HepG2 (cell line): ENCODE measurements at regions not wholly inside any gene's neighbourhood (a gene's known extent, or its start where the extent isn't known, plus 50 kb on each side); places are given as distances from the start of the nearest gene placed in this dataset.

Experiments used
- AKNA ChIP-seq: sonication (generic); formaldehyde crosslinking; IDR thresholded peaks from 2 replicates; pipeline ENCODE4 v1.4.0; 2020; ENCODE audit warnings: missing genetic modification reagents, borderline replicate concordance
- ARID2 ChIP-seq: sonication (generic); formaldehyde crosslinking; IDR thresholded peaks from 2 replicates; pipeline ENCODE4 v1.8.1; 2022; ENCODE audit warnings: mild to moderate bottlenecking, missing genetic modification reagents, borderline replicate concordance
- CCAR2 ChIP-seq: fragments of 200-400 bp; formaldehyde crosslinking; optimal IDR thresholded peaks from 2 replicates; pipeline ENCODE3; 2018; ENCODE audit warnings: low read depth, mild to moderate bottlenecking, low read length, moderate library complexity
- E2F2 ChIP-seq: sonication (generic); formaldehyde crosslinking; IDR thresholded peaks from 2 replicates; pipeline ENCODE4 v1.4.0; 2020; ENCODE audit warnings: missing genetic modification reagents, borderline replicate concordance
- FOXK2 ChIP-seq: fragments of 450-650 bp; IDR thresholded peaks from 2 replicates; pipeline ENCODE4 v1.6.1; 2016
- GFI1 ChIP-seq: sonication (generic); formaldehyde crosslinking; IDR thresholded peaks from 2 replicates; pipeline ENCODE4 v1.5.0; 2020; ENCODE audit warnings: missing genetic modification reagents, mild to moderate bottlenecking, borderline replicate concordance
- HMGA1 ChIP-seq: sonication (generic); formaldehyde crosslinking; conservative IDR thresholded peaks from 2 replicates; pipeline ENCODE4 v1.4.0; 2020; ENCODE audit warnings: missing genetic modification reagents
- NKX3-1 ChIP-seq: sonication (generic); formaldehyde crosslinking; IDR thresholded peaks from 2 replicates; pipeline ENCODE4 v1.5.0; 2020; ENCODE audit warnings: missing genetic modification reagents
- PHF8 ChIP-seq: sonication (generic); formaldehyde crosslinking; IDR thresholded peaks from 2 replicates; pipeline ENCODE4 v1.5.0; 2020; ENCODE audit warnings: missing genetic modification reagents
- RBM39 ChIP-seq: fragments of 200-400 bp; formaldehyde crosslinking; IDR thresholded peaks from one replicate; pipeline ENCODE4 v1.6.1; 2018; ENCODE audit warnings: antibody characterized with exemption, mild to moderate bottlenecking, low read depth, low read length; ENCODE audit not compliant: poor library complexity, severe bottlenecking
- REPIN1 ChIP-seq: sonication (generic); formaldehyde crosslinking; IDR thresholded peaks from 2 replicates; pipeline ENCODE4 v1.8.0; 2022; ENCODE audit warnings: missing genetic modification reagents, low read depth, mild to moderate bottlenecking, borderline replicate concordance
- SETDB1 ChIP-seq: sonication (generic); formaldehyde crosslinking; IDR thresholded peaks from 2 replicates; pipeline ENCODE4 v1.5.1; 2020; ENCODE audit warnings: missing genetic modification reagents, mild to moderate bottlenecking, borderline replicate concordance
- ZBTB8A ChIP-seq: sonication (generic); formaldehyde crosslinking; IDR thresholded peaks from 2 replicates; pipeline ENCODE4 v1.4.0; 2020; ENCODE audit warnings: mild to moderate bottlenecking, low read depth, missing genetic modification reagents, borderline replicate concordance
- ZFP82 ChIP-seq: sonication (generic); formaldehyde crosslinking; IDR thresholded peaks from 2 replicates; pipeline ENCODE4 v1.5.1; 2020; ENCODE audit warnings: mild to moderate bottlenecking, missing genetic modification reagents, borderline replicate concordance
- ZNF160 ChIP-seq: sonication (generic); formaldehyde crosslinking; IDR thresholded peaks from 2 replicates; pipeline ENCODE4 v1.8.0; 2022; ENCODE audit warnings: mild to moderate bottlenecking, inconsistent platforms, missing genetic modification reagents
- ZNF329 ChIP-seq: sonication (generic); formaldehyde crosslinking; IDR thresholded peaks from 2 replicates; pipeline ENCODE4 v1.9.0; 2021; ENCODE audit warnings: low read depth, mild to moderate bottlenecking, missing genetic modification reagents
- ZNF335 ChIP-seq: sonication (generic); formaldehyde crosslinking; IDR thresholded peaks from 2 replicates; pipeline ENCODE4 v1.4.0; 2020; ENCODE audit warnings: missing genetic modification reagents
- ZNF512B ChIP-seq: sonication (generic); formaldehyde crosslinking; IDR thresholded peaks from 2 replicates; pipeline ENCODE4 v1.5.1; 2020; ENCODE audit warnings: missing genetic modification reagents, mild to moderate bottlenecking, borderline replicate concordance
- ZNF557 ChIP-seq: sonication (generic); formaldehyde crosslinking; IDR thresholded peaks from 2 replicates; pipeline ENCODE4 v1.4.0; 2020; ENCODE audit warnings: missing genetic modification reagents
- ZNF737 ChIP-seq: sonication (generic); formaldehyde crosslinking; IDR thresholded peaks from 2 replicates; pipeline ENCODE4 v1.5.0; 2020; ENCODE audit warnings: missing genetic modification reagents, mild to moderate bottlenecking, borderline replicate concordance

- TF ChIP-seq ARID2 (CRISPR knock-in tag) (peak; percentile 95; the same call in 1 of the 2 replicates), ZNF329 (CRISPR knock-in tag) (peak; percentile 75; the same call in 1 of the 2 replicates), SETDB1 (CRISPR knock-in tag) (no peak), ZBTB8A (CRISPR knock-in tag) (no peak), PHF8 (CRISPR knock-in tag) (peak; percentile 93), CCAR2 (no peak), ZNF737 (CRISPR knock-in tag) (no peak), ZNF557 (no peak), ZNF160 (CRISPR knock-in tag) (peak; percentile 83), ZNF335 (CRISPR knock-in tag) (peak; percentile 64; the same call in 1 of the 2 replicates), RBM39 (no peak), ZNF512B (peak; percentile 67; the same call in 1 of the 2 replicates), NKX3-1 (CRISPR knock-in tag) (peak; percentile 91; the same call in 1 of the 2 replicates), E2F2 (peak; percentile 59; the same call in 1 of the 2 replicates), ZFP82 (CRISPR knock-in tag) (peak; percentile 63; the same call in 1 of the 2 replicates), HMGA1 (CRISPR knock-in tag) (no peak), AKNA (peak; percentile 90; the same call in 1 of the 2 replicates), REPIN1 (CRISPR knock-in tag) (peak; percentile 96), GFI1 (peak; percentile 64; the same call in 1 of the 2 replicates), FOXK2 (no peak)
Measured at GRCh38 chr7:66493235-66494205, 135.2 kb upstream of the KCTD7 start (continued).
